Endothelial cell of umbilical vein (primary cell): ENCODE measurements at regions not wholly inside any gene's neighbourhood (a gene's known extent, or its start where the extent isn't known, plus 50 kb on each side); places are given as distances from the start of the nearest gene placed in this dataset.

Experiments
- BruUV-seq: library from RNA; stranded (reverse); fragments of 400-500 nt; replicated peaks from 2 replicates; lab custom pipeline; 2021; lab: Mats Ljungman, UMichigan
- CTCF ChIA-PET: fragments of 300-600, 350-600 bp; sonication (Branson Sonifier 250); formaldehyde crosslinking; loops from one replicate; lab custom pipeline; 2021; ENCODE audit warnings: antibody characterized with exemption, inconsistent platforms; lab: Charles Lee
- POLR2A ChIA-PET: fragments of 300-600, 350-600 bp; sonication (Branson Sonifier 250); formaldehyde crosslinking; loops from one replicate; lab custom pipeline; 2021; ENCODE audit warnings: antibody characterized with exemption, inconsistent platforms; lab: Charles Lee
- DNase-seq: peaks from one replicate; pipeline ENCODE4 v3.0.0-alpha.2; 2011; ENCODE audit warnings: low read depth, low spot score
- FAIRE-seq: peaks from 2 replicates; lab custom pipeline; 2011; peaks lifted over from hg19 to GRCh38; lab: Jason Lieb, UNC
- H2AFZ ChIP-seq: 2 replicates; pipeline ENCODE4 v1.6.0; 2012; ENCODE audit warnings: low read depth, low read length, control low read depth, inconsistent platforms
- H3K27ac ChIP-seq: 2 replicates; pipeline ENCODE4 v1.5.1; 2011; ENCODE audit warnings: low read depth, mild to moderate bottlenecking, control low read depth, low read length, moderate library complexity; ENCODE audit not compliant: insufficient read depth
- H3K27me3 ChIP-seq, 2 experiments: 2 replicates each; pipeline versions ENCODE4 v1.6.0 to v1.6.1; 2011; ENCODE audit warnings: low read length in 2 of 2, mixed read lengths in 1 of 2; ENCODE audit not compliant: control insufficient read depth in 2 of 2, insufficient read depth in 2 of 2
- H3K36me3 ChIP-seq, 2 experiments: 2 replicates in 1 of 2; 3 replicates in 1 of 2; pipeline ENCODE4 v1.5.1; 2011; ENCODE audit warnings: low read length in 2 of 2, mild to moderate bottlenecking in 1 of 2, moderate library complexity in 1 of 2; ENCODE audit not compliant: control insufficient read depth in 2 of 2, insufficient read depth in 2 of 2; ENCODE audit errors: extremely low read depth in 1 of 2
- H3K4me1 ChIP-seq: 3 replicates; pipeline ENCODE4 v1.5.1; 2011; ENCODE audit warnings: mild to moderate bottlenecking, low read length; ENCODE audit not compliant: control insufficient read depth, insufficient read depth; ENCODE audit errors: extremely low read depth
- H3K4me2 ChIP-seq: 2 replicates; pipeline ENCODE4 v1.6.1; 2011; ENCODE audit warnings: low read length, control low read depth, mixed read lengths; ENCODE audit not compliant: insufficient read depth
- H3K4me3 ChIP-seq, 3 experiments: fragments of 200-600 bp in 1 of 3; sonication (generic), shearing (Covaris generic) in 1 of 3; replicated peaks in 1 of 3; 2 replicates each; pipeline ENCODE4 v1.5.1; 2011 to 2016; ENCODE audit warnings: control low read depth in 3 of 3, low read length in 3 of 3, mild to moderate bottlenecking in 2 of 3, inconsistent platforms in 1 of 3, low read depth in 1 of 3, moderate library complexity in 1 of 3; ENCODE audit not compliant: insufficient read depth in 1 of 3
- H3K79me2 ChIP-seq: 2 replicates; pipeline ENCODE4 v1.6.0; 2012; ENCODE audit warnings: low read length, inconsistent platforms; ENCODE audit not compliant: control insufficient read depth, insufficient read depth
- H3K9ac ChIP-seq: replicated peaks from 2 replicates; pipeline ENCODE3; 2011; ENCODE audit warnings: low read length, control low read depth; ENCODE audit not compliant: insufficient read depth; ENCODE audit errors: extremely low read depth
- H3K9me1 ChIP-seq: replicated peaks from 3 replicates; pipeline ENCODE4 v1.6.0; 2011; ENCODE audit warnings: mild to moderate bottlenecking, low read length; ENCODE audit not compliant: control insufficient read depth, insufficient read depth; ENCODE audit errors: extremely low read depth
- H3K9me3 ChIP-seq: replicated peaks from 2 replicates; pipeline ENCODE4 v1.5.1; 2012; ENCODE audit warnings: low read length, inconsistent platforms; ENCODE audit not compliant: control insufficient read depth, insufficient read depth
- H4K20me1 ChIP-seq: replicated peaks from 2 replicates; pipeline ENCODE3; 2011; ENCODE audit warnings: mild to moderate bottlenecking, low read length; ENCODE audit not compliant: control insufficient read depth, insufficient read depth; ENCODE audit errors: extremely low read depth
- EZH2 ChIP-seq: IDR thresholded peaks from 2 replicates; pipeline ENCODE4 v1.6.1; 2012; ENCODE audit warnings: borderline replicate concordance, low read depth, mild to moderate bottlenecking, moderate library complexity, low read length, inconsistent platforms; ENCODE audit not compliant: severe bottlenecking
- FOS ChIP-seq: IDR thresholded peaks from 2 replicates; pipeline ENCODE4 v1.6.1; 2011; ENCODE audit warnings: mild to moderate bottlenecking, low read length, moderate library complexity, borderline replicate concordance; ENCODE audit not compliant: insufficient read depth
- GATA2 ChIP-seq: IDR thresholded peaks from 2 replicates; pipeline ENCODE4 v1.7.0; 2011; ENCODE audit warnings: low read depth, mild to moderate bottlenecking, moderate library complexity, mixed read lengths, low read length; ENCODE audit not compliant: insufficient read length, insufficient read depth
- JUN ChIP-seq: IDR thresholded peaks from 2 replicates; pipeline ENCODE4 v1.6.1; 2011; ENCODE audit warnings: borderline replicate concordance, low read depth; ENCODE audit not compliant: insufficient read length, insufficient read depth
- MYC ChIP-seq: IDR thresholded peaks from one replicate; pipeline ENCODE4 v1.6.1; 2011; ENCODE audit warnings: mild to moderate bottlenecking, low read depth, low read length
- POLR2A ChIP-seq: IDR thresholded peaks from 2 replicates; pipeline ENCODE4 v1.6.1; 2012; ENCODE audit warnings: low read depth, mild to moderate bottlenecking, control low read depth, low read length
- POLR2AphosphoS5 ChIP-seq: IDR thresholded peaks from 2 replicates; pipeline ENCODE4 v1.6.1; 2012; ENCODE audit warnings: low read depth, mild to moderate bottlenecking, control low read depth, low read length, moderate library complexity; ENCODE audit not compliant: insufficient read depth
- dilution Hi-C: fragments of 300-500 bp; cut with MboI; formaldehyde crosslinking; loops from one replicate; pipeline ENCODE4 v1.15.0; 2019; ENCODE audit warnings: low sequenced_read_pairs; ENCODE audit not compliant: extremely low pct_ligation_motif_present
- intact Hi-C: fragments of 100-400 bp; cut with micrococcal nuclease; formaldehyde crosslinking; loops from one replicate; pipeline ENCODE4 v1.10.0; 2022
- TF ChIP-seq, protein P1 (sequence below), 2 donors: IDR thresholded peaks; 1 replicate in 1 of 2; 2 replicates in 1 of 2; pipeline ENCODE4 v1.5.1; 2011; ENCODE audit warnings: low read length in 2 of 2, mild to moderate bottlenecking in 2 of 2, moderate library complexity in 2 of 2, control low read depth in 1 of 2, inconsistent platforms in 1 of 2, low read depth in 1 of 2; ENCODE audit not compliant: insufficient read depth in 1 of 2; ENCODE audit errors: extremely low read depth in 1 of 2
- TF ChIP-seq, protein P2 (sequence below): IDR thresholded peaks from 2 replicates; pipeline ENCODE4 v1.6.1; 2011; ENCODE audit not compliant: insufficient read depth, insufficient read length

DNA sequence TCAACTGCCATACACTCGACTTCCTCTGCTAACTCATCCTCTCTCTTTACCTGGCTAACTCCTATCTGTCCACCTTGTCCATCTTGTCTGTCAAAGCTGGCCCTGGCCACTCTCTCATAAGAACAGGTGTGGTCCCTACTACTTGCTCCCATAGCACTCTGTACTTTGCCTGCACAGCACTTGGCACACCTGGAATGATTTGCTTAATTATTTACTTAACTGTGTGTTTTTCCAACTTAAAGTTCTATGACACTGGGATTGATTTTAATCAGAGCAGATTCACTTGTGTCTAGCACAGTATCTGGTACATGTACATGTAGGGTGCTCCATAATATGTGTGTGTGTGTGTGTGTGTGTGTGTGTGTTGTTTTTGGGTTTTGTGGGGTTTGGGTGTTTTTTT lies 111.6 kb downstream of the ZNF281 start:
- intact Hi-C loops: no loop called here
- CTCF ChIA-PET: interaction anchor here (0.7 kb wide), 1 partner anchor 9 kb away, joined by 3 read pairs; no protein-coding TSS in a partner anchor

More for the DNA sequence above, 111.6 kb downstream of the ZNF281 start:
- peaks cover 4 to 7% of the 10 kb centered on the region in 2 experiments for H3K27me3 ChIP-seq
- FAIRE-seq (no peak), DNase-seq (no peak)
- H3K79me2 ChIP-seq: no peaks in the 10 kb centered on the region
- peaks cover 2% of the 10 kb centered on the region for H3K4me1 ChIP-seq
- no peak for TF ChIP-seq FOS
- TF ChIP-seq, protein P1, sequence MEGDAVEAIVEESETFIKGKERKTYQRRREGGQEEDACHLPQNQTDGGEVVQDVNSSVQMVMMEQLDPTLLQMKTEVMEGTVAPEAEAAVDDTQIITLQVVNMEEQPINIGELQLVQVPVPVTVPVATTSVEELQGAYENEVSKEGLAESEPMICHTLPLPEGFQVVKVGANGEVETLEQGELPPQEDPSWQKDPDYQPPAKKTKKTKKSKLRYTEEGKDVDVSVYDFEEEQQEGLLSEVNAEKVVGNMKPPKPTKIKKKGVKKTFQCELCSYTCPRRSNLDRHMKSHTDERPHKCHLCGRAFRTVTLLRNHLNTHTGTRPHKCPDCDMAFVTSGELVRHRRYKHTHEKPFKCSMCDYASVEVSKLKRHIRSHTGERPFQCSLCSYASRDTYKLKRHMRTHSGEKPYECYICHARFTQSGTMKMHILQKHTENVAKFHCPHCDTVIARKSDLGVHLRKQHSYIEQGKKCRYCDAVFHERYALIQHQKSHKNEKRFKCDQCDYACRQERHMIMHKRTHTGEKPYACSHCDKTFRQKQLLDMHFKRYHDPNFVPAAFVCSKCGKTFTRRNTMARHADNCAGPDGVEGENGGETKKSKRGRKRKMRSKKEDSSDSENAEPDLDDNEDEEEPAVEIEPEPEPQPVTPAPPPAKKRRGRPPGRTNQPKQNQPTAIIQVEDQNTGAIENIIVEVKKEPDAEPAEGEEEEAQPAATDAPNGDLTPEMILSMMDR (IDR thresholded peaks at IDR 0.05; ENCODE audit: extremely low read depth in 1 of 2, insufficient read depth in 1 of 2, low read depth in 1 of 2, low read length in 2 of 2): no peak
- TF ChIP-seq JUN: no peak
- no peak for TF ChIP-seq POLR2A
- TF ChIP-seq GATA2: no peak
- TF ChIP-seq, protein P2, sequence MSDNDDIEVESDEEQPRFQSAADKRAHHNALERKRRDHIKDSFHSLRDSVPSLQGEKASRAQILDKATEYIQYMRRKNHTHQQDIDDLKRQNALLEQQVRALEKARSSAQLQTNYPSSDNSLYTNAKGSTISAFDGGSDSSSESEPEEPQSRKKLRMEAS: no peak
- no peak for TF ChIP-seq POLR2AphosphoS5
- TF ChIP-seq MYC: no peak
- no peak for TF ChIP-seq EZH2
- no peaks in the 10 kb centered on the region for H3K36me3 ChIP-seq
- H3K9me3 ChIP-seq: no peaks in the 10 kb centered on the region
- no peaks in the 10 kb centered on the region for H4K20me1 ChIP-seq
- POLR2A ChIA-PET: no interaction called here
- no peak overlapping the region for H3K4me3 ChIP-seq
- H2AFZ ChIP-seq: no peak overlapping the region
- H3K9ac ChIP-seq: no peak overlapping the region
- dilution Hi-C loops: no loop called here
- no TSS peak for BruUV-seq
- no peaks in the 10 kb centered on the region for H3K9me1 ChIP-seq
- H3K27ac ChIP-seq: no peak overlapping the region
- no peak overlapping the region for H3K4me2 ChIP-seq
